Rectal smooth muscle tissue (tissue), 1 donor: ENCODE measurements at regions not wholly inside any gene's neighbourhood (a gene's known extent, or its start where the extent isn't known, plus 50 kb on each side); places are given as distances from the start of the nearest gene placed in this dataset.

Experiments
- H3K27ac ChIP-seq: one replicate; pipeline ENCODE4 v1.7.0; 2013; ENCODE audit warnings: low read depth, low read length, inconsistent platforms
- H3K27me3 ChIP-seq: one replicate; pipeline ENCODE4 v1.7.0; 2013; ENCODE audit warnings: low read length; ENCODE audit not compliant: control insufficient read depth, insufficient read depth
- H3K36me3 ChIP-seq: one replicate; pipeline ENCODE4 v1.7.0; 2013; ENCODE audit warnings: low read length; ENCODE audit not compliant: control insufficient read depth, insufficient read depth
- H3K4me1 ChIP-seq: one replicate; pipeline ENCODE4 v1.7.0; 2013; ENCODE audit warnings: low read length; ENCODE audit not compliant: control insufficient read depth, insufficient read depth
- H3K4me3 ChIP-seq: one replicate; pipeline ENCODE4 v1.7.0; 2013; ENCODE audit warnings: low read length
- H3K9ac ChIP-seq: one replicate; pipeline ENCODE4 v1.7.0; 2013; ENCODE audit warnings: low read length

DNA sequence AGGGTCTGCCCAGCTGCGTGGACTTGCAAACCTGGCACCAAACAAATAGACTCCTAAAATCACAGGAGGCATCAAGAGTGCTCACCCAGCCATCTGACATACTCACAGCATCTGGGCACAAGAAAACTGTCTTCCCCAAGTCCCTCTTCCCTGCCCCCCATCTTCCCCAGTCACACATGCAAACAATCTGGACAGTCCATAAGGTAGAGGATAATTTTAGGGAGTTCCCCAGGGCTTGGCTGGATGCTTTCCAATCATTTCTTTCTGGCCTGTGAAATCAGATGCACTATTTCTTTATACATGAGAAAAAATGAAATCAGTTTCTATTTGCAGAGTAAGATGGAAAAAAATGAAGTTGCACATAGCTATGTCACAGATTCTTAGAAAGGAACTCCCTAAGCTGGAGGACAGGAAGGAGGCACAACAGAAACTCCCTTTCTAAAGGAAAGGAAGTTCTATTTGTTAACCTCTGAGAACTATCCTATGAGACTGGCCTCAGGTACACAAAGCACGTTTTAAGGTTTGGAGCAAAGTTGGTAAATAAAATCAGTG lies 342.3 kb downstream of the HNRNPD start:
- no peak overlapping the region for H3K4me3 ChIP-seq
- no peak overlapping the region for H3K27ac ChIP-seq

DNA sequence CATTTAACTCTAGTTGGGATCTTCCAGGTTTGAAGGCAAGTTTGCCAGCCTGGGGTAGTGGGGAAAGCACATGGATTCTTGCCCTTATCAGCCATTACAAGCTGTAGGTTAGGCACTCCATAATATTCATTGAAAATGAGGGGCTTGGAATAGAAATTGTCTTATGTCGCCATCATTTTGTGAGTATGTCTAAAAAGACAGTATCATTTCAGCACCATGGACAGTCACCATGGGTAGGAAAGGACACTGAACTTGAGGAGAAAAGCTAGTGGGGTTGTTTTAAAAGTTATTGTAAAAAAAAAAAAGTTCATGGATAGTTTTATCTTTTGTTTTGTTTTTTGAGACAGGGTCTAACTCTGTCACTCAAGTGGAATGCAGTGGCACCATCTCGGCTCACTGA lies 356.1 kb downstream of the HNRNPD start:
- Histone ChIP-seq H3K27ac (no peak overlapping the region), H3K4me3 (no peak overlapping the region), H3K27me3 (no peaks in the 10 kb centered on the region), H3K36me3 (no peaks in the 10 kb centered on the region), H3K9ac (no peak overlapping the region), H3K4me1 (no peaks in the 10 kb centered on the region)

More for the DNA sequence above, 342.3 kb downstream of the HNRNPD start:
- Histone ChIP-seq H3K36me3 (no peaks in the 10 kb centered on the region), H3K27me3 (no peaks in the 10 kb centered on the region), H3K4me1 (no peaks in the 10 kb centered on the region), H3K9ac (no peak overlapping the region)

DNA sequence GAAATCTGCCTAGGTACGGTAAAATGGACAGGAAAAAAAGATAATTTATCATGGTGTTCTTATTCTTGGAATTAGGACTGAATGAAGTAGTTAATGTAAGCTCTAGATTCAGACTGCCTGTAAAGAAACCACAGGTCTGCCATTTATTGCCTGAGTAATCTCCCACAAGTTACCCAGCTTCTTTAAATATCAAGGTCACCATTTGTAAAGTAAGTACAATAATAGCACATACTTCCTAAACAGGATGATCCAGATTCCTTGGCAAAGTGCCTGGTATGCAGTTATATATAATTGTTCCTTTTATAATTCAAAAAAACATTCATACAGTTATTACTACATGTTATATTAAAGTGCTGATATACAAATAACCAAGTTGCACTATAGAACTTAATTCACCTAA lies 368.6 kb downstream of the HNRNPD start:
- H3K27me3 ChIP-seq, result no peaks in the 10 kb centered on the region
- H3K36me3 ChIP-seq, result no peaks in the 10 kb centered on the region
- no peaks in the 10 kb centered on the region for H3K4me1 ChIP-seq
- no peak overlapping the region for H3K4me3 ChIP-seq
- no peak overlapping the region for H3K27ac ChIP-seq
- H3K9ac ChIP-seq, result no peak overlapping the region

DNA sequence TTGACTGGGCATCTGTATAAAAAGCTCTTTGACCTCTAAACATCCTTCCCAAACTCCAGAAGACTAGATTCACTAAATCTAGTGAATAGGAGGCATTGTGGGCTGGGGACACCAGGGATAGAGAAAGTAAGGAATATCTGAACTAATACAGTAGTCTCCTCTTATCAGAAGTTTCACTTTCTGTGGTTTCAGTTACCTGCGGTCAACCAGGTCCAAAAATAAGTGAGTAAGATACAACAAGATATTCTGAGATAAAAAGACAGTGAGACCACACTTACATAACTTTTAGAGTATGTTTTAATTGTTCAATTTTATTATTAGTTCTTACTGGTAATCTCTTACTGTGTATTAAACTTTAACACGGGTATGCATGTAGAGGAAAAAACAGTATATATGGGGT lies 376.5 kb downstream of the HNRNPD start:
- no peaks in the 10 kb centered on the region for H3K27me3 ChIP-seq
- H3K27ac ChIP-seq, result no peak overlapping the region
- H3K36me3 ChIP-seq, result no peaks in the 10 kb centered on the region
- no peak overlapping the region for H3K4me3 ChIP-seq
- H3K4me1 ChIP-seq, result no peaks in the 10 kb centered on the region
- no peak overlapping the region for H3K9ac ChIP-seq

DNA sequence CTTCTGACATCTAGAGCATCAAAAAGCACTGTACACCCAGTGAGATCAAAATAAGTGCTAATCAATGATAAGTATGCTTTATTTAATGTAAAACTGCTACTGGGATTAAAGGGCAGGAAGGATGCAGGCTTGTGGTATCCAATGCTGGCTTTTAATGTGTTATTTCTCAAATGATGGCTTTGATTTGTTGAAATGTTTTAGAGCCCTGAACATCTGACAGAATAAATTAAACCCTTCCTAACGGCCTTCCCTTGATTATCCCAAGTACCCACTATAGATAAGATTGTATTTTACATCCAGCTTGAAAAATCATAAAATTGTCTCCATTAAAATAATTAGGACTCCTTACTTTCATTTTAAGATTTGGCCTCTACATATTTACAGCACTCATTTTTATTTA lies 382.9 kb downstream of the HNRNPD start:
- H3K4me3 ChIP-seq, result no peak overlapping the region

DNA sequence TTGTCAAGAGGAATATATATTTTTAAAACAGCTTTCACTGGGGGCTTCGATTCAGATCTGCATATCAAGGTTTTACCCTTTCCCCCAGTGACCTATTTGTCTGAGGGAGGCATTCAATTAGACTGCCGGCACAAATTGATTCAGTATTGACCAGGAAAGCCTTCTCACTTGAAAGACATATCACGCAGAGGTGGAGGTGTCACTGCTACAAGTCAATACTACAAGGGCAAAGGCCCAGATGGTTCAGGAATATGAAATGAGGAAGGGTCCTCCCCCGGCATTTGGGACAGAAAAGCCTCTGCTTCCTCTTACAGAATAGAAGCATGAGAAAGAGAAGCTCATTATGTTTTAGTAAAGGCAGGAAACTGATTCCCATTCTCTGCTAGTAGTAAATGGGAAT lies 383.6 kb downstream of the HNRNPD start:
- Histone ChIP-seq H3K27me3 (no peaks in the 10 kb centered on the region), H3K4me3 (no peak overlapping the region), H3K27ac (no peak overlapping the region), H3K4me1 (no peaks in the 10 kb centered on the region), H3K36me3 (no peaks in the 10 kb centered on the region), H3K9ac (no peak overlapping the region)

More for the DNA sequence above, 382.9 kb downstream of the HNRNPD start:
- no peaks in the 10 kb centered on the region for H3K36me3 ChIP-seq
- no peaks in the 10 kb centered on the region for H3K4me1 ChIP-seq
- no peaks in the 10 kb centered on the region for H3K27me3 ChIP-seq
- no peak overlapping the region for H3K27ac ChIP-seq
- no peak overlapping the region for H3K9ac ChIP-seq

DNA sequence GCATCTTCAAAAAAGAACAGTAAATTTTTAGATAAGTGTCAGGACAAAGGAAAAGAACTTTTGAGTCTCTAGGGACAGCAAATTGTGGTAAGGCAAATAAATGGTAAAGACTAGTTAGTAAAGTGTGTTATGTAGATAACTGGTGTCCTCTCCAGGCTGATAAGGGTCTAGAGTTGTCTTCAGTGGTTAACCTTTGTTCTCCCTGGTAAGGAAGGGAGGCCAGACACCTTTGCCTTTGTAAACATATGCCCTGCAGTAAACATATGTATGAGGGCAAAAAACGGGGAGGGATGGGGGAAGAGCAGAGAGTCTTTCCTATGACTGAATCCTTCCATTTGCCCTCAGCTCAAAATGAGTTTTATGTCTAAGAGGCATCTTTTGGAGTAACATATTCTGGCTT lies 384.6 kb downstream of the HNRNPD start:
- no peaks in the 10 kb centered on the region for H3K36me3 ChIP-seq
- H3K27ac ChIP-seq, result no peak overlapping the region
- H3K4me1 ChIP-seq, result no peaks in the 10 kb centered on the region
- H3K4me3 ChIP-seq, result no peak overlapping the region
- H3K27me3 ChIP-seq, result no peaks in the 10 kb centered on the region
- no peak overlapping the region for H3K9ac ChIP-seq

DNA sequence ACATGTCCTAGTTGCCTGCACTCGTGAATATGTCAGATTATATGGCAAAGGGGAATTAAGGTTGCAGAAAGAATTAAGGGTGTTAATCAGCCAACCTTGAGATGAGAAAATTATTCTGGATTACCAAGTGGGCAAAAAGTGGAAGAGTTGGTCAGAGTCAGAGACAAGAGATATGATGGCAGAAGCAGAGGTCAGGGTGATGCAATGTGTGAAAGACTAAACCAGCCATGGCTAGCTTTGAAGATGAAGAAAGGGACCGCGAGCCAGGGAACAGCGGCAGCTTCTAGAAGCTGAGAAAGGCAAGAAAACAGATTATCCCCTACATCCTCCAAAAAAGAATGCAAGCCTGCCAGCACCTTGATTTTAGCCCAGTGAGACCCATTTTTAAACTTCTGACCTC lies 385.6 kb downstream of the HNRNPD start:
- H3K27ac ChIP-seq, result no peak overlapping the region
- no peaks in the 10 kb centered on the region for H3K27me3 ChIP-seq
- H3K4me1 ChIP-seq, result no peaks in the 10 kb centered on the region
- H3K36me3 ChIP-seq, result no peaks in the 10 kb centered on the region
- no peak overlapping the region for H3K9ac ChIP-seq
- no peak overlapping the region for H3K4me3 ChIP-seq

DNA sequence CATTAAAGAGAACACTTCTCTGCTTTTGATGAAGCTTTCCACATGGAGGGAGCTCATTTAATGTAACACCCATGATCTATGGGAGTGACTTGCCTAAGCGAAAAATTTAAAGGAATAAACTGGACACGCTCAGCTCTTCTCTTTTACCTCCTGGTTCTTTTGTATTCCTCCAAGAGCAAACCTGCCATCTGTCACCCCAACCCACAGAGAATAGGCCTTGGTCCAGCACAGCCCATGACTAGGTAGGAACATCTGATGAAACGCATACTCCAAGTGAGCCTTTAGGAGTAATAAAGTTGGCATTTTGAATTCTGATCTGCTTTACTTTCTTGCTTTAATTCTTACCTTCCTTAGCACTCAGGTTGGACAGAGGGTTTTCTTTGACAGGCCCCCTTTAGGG lies 389.0 kb downstream of the HNRNPD start:
- H3K27ac ChIP-seq, result no peak overlapping the region
- H3K27me3 ChIP-seq, result no peaks in the 10 kb centered on the region
- H3K4me1 ChIP-seq, result no peaks in the 10 kb centered on the region
- no peaks in the 10 kb centered on the region for H3K36me3 ChIP-seq
- H3K9ac ChIP-seq, result no peak overlapping the region
- H3K4me3 ChIP-seq, result no peak overlapping the region

DNA sequence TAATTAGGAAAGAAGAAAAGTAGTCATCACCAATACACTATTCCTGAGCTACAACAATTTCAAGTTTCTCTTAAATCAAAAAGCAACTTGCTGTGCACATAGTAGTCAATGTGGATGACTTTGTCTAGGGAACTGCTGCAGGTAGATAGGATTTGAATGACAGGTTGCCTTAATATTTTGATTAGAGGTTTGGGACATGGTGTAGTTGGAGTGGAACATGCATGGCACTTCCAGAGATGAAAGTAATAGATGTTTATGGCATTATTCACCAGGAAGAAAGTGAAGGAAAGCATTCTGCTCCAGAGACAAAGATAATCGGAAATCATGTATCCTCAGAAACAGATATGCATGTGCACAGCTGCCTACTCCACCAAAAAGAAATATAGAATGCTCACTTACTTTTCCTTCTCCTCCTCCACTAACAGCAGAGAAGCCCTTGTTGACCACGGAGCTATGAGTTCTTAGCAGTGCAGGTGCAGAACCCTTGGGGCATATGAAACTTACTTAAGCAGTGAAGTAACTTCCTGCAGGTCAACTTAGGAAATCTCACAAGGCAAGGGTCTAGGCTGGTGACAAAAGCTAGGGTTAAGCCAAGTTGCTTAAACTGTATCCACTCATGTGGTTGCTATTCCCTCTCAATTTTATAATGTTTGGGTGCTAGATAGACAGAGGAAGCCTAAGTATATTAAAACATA lies 390.8 kb downstream of the HNRNPD start:
- no peaks in the 10 kb centered on the region for H3K36me3 ChIP-seq
- H3K4me1 ChIP-seq, result no peaks in the 10 kb centered on the region
- H3K9ac ChIP-seq, result no peak overlapping the region
- no peak overlapping the region for H3K4me3 ChIP-seq
- no peak overlapping the region for H3K27ac ChIP-seq
- no peaks in the 10 kb centered on the region for H3K27me3 ChIP-seq

DNA sequence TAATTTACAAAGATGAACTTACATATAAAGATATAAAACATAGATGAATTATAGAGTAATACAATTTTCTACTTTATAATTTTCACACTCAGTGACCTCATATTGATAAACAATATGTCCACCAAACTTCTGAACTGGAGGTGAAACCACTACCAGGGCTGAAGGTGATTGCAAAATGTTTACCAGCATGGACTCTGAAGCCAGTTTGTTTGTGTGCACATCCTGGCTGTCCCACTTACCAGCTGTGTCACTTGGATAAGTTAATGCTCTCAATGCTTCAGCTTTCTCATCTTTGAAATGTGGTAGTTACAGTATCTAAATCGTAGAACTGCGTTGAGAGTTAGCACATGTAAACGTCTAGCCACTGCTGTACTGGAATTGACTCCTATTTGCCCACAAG lies 392.6 kb downstream of the HNRNPD start:
- H3K9ac ChIP-seq, result no peak overlapping the region
- H3K36me3 ChIP-seq, result no peaks in the 10 kb centered on the region
- H3K4me3 ChIP-seq, result no peak overlapping the region
- no peaks in the 10 kb centered on the region for H3K27me3 ChIP-seq
- H3K4me1 ChIP-seq, result no peaks in the 10 kb centered on the region
- no peak overlapping the region for H3K27ac ChIP-seq

DNA sequence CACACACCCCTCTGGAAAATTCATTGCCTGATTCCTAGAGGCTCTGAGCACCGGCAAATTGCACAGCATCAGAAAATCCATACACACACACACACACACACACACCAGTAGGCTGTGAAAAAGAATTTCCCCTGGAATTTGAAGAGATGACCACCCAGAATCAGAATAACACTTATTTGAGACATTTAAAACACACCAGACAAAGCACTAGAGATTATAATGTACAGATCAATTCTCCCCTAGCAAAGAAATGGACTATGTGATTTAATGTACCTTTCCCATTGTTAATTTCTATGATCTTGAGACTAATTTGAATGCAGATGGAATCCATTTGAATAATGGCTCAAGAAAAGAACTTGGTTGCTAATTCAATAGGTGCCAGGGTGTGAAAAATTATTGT lies 399.3 kb downstream of the HNRNPD start:
- Histone ChIP-seq H3K27ac (no peak overlapping the region), H3K9ac (no peak overlapping the region), H3K27me3 (no peaks in the 10 kb centered on the region), H3K4me1 (no peaks in the 10 kb centered on the region), H3K4me3 (no peak overlapping the region), H3K36me3 (no peaks in the 10 kb centered on the region)

DNA sequence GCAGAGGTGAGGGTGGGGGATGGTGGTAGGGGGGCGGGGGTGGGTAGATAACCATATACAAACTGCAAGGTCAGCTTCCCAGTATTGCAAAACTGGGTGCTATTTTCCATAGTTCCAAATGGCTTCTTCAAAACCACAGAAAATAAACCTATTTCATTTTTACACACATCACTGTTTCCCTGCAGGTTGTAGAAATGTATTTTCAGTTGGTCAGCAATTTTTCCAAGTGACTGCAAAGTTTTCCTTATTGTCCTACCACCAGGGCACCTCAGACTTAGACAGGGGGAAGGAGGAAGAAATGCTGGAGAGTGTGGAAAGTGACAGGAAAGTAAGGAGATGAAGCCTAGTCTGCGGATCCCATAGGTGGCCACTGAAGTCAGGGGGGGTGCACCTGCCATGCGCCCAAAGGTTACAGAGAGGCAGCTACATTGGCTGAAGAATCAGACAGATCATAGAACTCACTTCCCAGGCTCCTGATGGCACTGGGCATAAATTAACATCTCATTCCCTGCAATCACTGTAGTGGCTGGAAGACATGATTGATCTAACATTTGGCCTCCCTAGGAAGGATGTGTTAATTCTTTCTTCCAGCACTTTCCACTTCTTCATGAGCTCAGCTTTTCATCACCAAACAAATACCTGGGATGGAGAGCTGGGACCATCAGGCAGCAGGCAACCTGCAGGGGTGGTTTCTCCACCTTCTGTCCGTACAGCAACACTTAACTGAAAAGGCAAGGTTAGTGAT lies 402.0 kb downstream of the HNRNPD start:
- Histone ChIP-seq H3K9ac (no peak overlapping the region), H3K4me3 (no peak overlapping the region), H3K36me3 (no peaks in the 10 kb centered on the region), H3K4me1 (no peaks in the 10 kb centered on the region), H3K27me3 (no peaks in the 10 kb centered on the region), H3K27ac (no peak overlapping the region)
